GM12873 (cell line): ENCODE measurements at regions not wholly inside any gene's neighbourhood (a gene's known extent, or its start where the extent isn't known, plus 50 kb on each side); places are given as distances from the start of the nearest gene placed in this dataset.

Experiments used
- TF ChIP-seq, protein P1 (sequence below): IDR thresholded peaks from 2 replicates; pipeline ENCODE4 v1.5.1; 2012; ENCODE audit warnings: low read depth, mild to moderate bottlenecking, moderate library complexity, low read length, control low read depth; ENCODE audit not compliant: insufficient read depth; ENCODE audit errors: missing control alignments

DNA sequence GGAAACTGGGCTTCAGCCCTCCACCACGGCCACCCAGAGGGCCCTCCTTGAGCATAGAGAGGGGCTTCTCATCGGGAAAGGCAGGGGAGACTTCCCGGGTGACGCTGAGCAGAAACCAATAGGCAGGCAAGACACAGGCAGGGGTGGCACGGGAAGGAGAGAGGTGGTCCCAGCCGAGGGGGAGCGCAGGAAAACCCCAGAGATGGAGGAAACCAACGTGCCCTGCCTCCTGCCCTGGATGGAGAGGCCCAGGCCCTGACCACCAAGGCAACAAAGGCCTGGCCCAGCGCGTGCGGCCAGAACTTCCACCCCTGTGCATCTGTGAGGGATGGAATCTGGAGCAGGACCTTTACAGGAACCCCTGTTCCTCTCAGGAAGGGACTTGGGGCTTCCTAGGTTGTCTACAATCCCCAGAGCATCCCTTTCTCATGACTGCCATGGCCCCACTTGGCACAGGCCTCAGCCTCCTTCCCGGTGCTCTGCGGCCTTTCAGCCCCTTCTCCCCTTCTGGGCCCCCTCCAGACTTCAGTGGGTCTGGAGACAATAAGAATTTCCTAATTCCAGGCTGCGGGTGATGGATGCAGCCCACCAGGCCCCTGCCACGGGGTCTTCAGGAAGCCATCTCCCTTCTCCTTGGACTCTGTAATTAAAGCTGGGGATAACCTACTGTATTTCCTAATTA is 137.0 kb upstream of the RET start:
- TF ChIP-seq, protein P1, sequence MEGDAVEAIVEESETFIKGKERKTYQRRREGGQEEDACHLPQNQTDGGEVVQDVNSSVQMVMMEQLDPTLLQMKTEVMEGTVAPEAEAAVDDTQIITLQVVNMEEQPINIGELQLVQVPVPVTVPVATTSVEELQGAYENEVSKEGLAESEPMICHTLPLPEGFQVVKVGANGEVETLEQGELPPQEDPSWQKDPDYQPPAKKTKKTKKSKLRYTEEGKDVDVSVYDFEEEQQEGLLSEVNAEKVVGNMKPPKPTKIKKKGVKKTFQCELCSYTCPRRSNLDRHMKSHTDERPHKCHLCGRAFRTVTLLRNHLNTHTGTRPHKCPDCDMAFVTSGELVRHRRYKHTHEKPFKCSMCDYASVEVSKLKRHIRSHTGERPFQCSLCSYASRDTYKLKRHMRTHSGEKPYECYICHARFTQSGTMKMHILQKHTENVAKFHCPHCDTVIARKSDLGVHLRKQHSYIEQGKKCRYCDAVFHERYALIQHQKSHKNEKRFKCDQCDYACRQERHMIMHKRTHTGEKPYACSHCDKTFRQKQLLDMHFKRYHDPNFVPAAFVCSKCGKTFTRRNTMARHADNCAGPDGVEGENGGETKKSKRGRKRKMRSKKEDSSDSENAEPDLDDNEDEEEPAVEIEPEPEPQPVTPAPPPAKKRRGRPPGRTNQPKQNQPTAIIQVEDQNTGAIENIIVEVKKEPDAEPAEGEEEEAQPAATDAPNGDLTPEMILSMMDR: no peak

DNA sequence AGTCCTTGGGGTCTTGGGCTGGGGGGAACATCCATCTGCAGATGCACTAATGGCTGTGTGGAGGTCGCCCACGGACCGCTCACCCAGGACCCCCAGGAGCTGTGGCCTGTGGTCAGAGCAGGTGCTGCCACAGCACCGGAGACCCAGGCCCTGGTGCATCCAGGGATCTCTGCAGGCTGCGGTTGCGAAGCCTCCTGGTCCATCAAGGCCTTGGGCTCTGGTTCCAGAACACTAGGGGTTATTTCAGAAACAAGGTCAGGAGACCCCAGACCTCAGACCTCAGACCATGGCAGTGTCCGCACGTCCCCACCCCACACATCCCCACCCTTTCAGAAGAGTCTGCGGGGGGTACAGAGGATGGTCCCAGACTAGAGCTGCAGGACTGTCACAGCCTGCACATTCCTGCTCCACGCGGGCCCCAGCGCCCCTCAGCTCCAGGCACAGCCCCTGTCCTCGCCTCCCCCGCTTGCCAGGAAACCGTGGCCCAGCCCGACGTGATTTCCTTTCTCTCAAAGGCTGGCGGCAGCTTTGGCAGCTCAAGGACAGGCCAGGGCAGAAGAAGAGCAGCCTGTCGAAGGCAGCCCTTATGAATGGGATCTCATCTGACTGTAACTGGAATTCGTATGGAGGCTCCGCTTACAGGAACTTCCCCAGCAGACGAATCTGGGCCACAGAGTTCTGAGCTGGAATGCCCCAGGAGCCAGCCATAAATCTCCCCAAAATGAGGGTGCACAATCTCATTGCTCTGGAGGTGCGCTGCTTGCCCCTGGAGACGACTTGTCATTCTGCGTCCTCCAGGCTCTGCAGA is 136.2 kb upstream of the RET start:
- TF ChIP-seq, protein P1: no peak

DNA sequence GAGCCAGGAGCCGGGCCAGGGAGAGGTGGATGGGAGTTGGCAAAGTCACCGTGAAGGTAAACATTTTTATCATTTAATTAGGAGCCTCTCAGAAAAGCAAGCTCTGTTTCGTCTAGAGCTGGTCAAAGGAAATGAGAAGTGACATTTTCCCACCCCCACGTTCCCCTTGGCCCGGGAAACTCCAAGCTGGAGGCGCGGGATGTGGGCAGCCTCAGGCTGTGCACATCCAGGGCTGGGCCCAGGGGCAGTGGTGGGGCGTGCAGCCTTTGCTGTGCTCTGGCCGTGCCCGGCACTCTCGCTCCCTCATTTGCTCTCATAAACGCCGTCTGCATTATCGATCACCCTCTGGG is 135.6 kb upstream of the RET start:
- TF ChIP-seq, protein P1: no peak

DNA sequence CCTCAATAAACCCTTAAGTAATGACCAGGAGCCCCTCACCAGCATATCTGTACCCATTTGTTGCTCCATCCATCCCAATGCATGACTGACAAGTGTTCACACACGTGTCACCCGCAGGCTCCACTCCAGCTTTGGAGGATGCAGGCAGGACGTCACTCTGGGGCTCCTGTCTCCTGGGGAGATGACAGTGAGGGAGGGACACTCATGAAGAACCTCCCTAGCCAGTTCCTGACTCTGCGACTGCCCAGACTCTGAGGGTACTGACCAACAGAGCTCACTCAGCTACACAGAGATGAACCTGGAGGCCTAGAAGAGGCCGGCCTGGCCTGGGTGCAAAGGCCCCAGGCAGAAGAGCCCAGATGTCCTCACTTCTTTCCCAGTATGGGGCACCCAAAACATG is 135.1 kb upstream of the RET start:
- TF ChIP-seq, protein P1: no peak

DNA sequence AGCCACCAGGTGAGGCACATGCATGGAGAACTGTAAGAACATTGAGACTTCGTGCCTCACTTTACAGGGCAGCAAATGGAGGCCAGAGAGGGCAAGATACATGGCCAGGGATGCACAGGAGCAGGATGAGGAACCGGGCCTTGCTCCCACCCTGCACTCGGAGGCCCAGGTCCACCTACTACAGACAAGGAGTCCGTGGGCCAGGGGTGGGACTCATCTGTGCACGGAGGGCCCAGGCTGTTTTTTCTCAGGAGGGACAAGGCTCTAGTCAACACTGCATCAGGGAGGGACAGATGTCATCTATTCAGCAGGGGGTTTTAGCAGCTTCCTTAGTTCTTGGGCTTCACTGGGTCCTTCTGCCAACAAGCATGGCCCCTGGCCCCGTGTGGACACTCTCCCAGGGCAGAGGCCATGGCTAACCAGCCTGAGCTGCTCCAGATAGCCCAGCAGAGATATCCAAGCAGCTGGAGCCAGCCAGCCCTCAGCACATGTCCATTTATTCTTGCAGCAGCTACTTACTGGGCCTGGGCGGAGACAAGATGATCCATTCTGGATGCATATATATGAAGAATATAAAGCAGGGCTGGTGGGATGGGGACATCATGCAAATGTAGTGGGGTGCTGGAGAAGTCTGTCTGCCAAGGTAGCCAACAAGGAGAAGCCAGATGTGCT is 134.5 kb upstream of the RET start:
- TF ChIP-seq, protein P1: no peak

DNA sequence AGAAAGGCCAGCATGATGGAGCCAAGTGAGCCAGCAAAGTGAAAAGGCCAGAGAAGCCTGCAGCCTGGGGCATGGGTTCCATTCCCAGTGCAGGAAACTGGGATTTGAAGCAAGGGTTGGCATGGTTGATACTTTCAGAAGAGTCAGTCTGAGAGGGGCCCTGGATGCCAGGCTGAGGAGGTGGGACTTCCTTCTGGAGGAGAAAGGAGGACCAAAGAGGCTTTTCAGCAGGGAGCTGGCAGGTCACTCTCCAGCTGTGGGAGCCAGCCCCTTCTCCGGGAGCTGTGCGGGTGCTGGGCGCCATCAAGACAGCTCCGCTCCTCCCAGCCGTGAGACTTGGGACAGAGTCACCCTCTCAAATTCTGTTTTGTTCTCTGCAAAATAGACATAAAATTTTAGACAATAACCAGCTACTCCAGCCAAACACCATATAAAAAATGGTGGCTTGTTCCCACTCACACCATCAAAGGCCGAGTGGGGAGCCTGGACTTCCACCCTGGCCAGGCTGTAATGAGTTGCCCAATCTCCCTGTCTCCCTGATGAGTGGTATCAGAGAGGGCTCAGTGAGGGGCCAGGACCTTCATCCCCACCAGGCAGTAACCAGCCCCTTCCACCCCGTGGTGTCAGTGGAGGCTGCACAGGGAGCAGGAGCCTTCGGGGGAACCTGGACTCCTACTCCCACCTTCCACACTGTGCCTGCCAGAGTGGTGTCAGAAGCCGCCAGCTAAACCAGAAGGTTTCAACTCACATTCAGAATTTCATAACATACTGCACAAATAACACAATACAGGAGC is 133.6 kb upstream of the RET start:
- TF ChIP-seq, protein P1: no peak
